Prostate gland (tissue), 2 donors: ENCODE measurements at regions not wholly inside any gene's neighbourhood (a gene's known extent, or its start where the extent isn't known, plus 50 kb on each side); places are given as distances from the start of the nearest gene placed in this dataset.

ENCODE experiments used
- POLR2A ChIP-seq: fragments of 450-650 bp; IDR thresholded peaks from one replicate; pipeline ENCODE4 v1.6.1; 2016; ENCODE audit warnings: antibody characterized with exemption, mild to moderate bottlenecking
- POLR2AphosphoS5 ChIP-seq: sonication (generic); formaldehyde crosslinking; IDR thresholded peaks from one replicate; pipeline ENCODE4 v1.6.1; 2017; ENCODE audit warnings: antibody characterized with exemption
- TF ChIP-seq, protein P1 (sequence below), 4 experiments: fragments of 200-600 bp in 2 of 4; fragments of 450-650 bp in 2 of 4; sonication (generic) in 2 of 4; IDR thresholded peaks; 1 replicate in 3 of 4; 2 replicates in 1 of 4; pipeline ENCODE4 v1.5.1; 2016 to 2019; ENCODE audit warnings: antibody characterized with exemption in 4 of 4, mild to moderate bottlenecking in 2 of 4, moderate library complexity in 2 of 4

- TF ChIP-seq, protein P1, sequence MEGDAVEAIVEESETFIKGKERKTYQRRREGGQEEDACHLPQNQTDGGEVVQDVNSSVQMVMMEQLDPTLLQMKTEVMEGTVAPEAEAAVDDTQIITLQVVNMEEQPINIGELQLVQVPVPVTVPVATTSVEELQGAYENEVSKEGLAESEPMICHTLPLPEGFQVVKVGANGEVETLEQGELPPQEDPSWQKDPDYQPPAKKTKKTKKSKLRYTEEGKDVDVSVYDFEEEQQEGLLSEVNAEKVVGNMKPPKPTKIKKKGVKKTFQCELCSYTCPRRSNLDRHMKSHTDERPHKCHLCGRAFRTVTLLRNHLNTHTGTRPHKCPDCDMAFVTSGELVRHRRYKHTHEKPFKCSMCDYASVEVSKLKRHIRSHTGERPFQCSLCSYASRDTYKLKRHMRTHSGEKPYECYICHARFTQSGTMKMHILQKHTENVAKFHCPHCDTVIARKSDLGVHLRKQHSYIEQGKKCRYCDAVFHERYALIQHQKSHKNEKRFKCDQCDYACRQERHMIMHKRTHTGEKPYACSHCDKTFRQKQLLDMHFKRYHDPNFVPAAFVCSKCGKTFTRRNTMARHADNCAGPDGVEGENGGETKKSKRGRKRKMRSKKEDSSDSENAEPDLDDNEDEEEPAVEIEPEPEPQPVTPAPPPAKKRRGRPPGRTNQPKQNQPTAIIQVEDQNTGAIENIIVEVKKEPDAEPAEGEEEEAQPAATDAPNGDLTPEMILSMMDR (IDR thresholded peaks at IDR 0.05), result no peak
- TF ChIP-seq POLR2AphosphoS5 (no peak), POLR2A (no peak)
Observed at GRCh38 chr4:125666635-125667034, 351.9 kb downstream of the FAT4 start.
